HCT116 (cell line): ENCODE measurements at regions not wholly inside any gene's neighbourhood (a gene's known extent, or its start where the extent isn't known, plus 50 kb on each side); places are given as distances from the start of the nearest gene placed in this dataset.

Experiments used
- ATAC-seq: fragments of 200-7000 bp; cut with Tn5 transposase; 2 replicates; pipeline ENCODE4 v1.9.1; 2020; ENCODE audit warnings: mild to moderate bottlenecking, moderate library complexity
- BruUV-seq: library from RNA; stranded (reverse); fragments of 400-500 nt; replicated peaks from 2 replicates; lab custom pipeline; 2021; lab: Mats Ljungman, UMichigan
- CTCF ChIA-PET: fragments of 300-600 bp; sonication (Branson Sonifier 250); formaldehyde crosslinking; loops from one replicate; lab custom pipeline; 2021; ENCODE audit warnings: antibody characterized with exemption; lab: Charles Lee
- POLR2A ChIA-PET: fragments of 300-600, 350-600 bp; sonication (Branson Sonifier 250); formaldehyde crosslinking; loops from one replicate; lab custom pipeline; 2021; ENCODE audit warnings: antibody characterized with exemption; lab: Charles Lee
- RAD21 ChIA-PET, 2 experiments: fragments of 300-600 bp; sonication (Branson Sonifier 250); formaldehyde crosslinking; loops; one replicate each; lab custom pipeline; 2023; ENCODE audit warnings: low total read pairs in 2 of 2; ENCODE audit not compliant: uncharacterized antibody in 2 of 2, unreplicated experiment in 2 of 2, low non-redundant PET in 1 of 2; lab: Charles Lee
- DNase-seq: peaks from one replicate; pipeline ENCODE4 v3.0.0-alpha.2; 2010; ENCODE audit warnings: low read depth, low spot score
- H2AFZ ChIP-seq: fragments of 200-600 bp; shearing (Covaris generic), sonication (generic); 2 replicates; pipeline ENCODE4 v1.6.1; 2017; ENCODE audit warnings: low read depth, mixed run types, mixed read lengths, antibody characterized with exemption, low read length; ENCODE audit not compliant: poor library complexity, severe bottlenecking
- H3K27ac ChIP-seq: 2 replicates; pipeline ENCODE4 v1.5.1; 2012; ENCODE audit warnings: low read depth, low read length
- H3K27me3 ChIP-seq: fragments of 200-600 bp; sonication (generic); 2 replicates; pipeline ENCODE4 v1.6.1; 2016; ENCODE audit warnings: mixed run types, low read length, mixed read lengths; ENCODE audit not compliant: insufficient read depth
- H3K36me3 ChIP-seq, 2 experiments: fragments of 200-500 bp in 1 of 2; fragments of 200-600 bp in 1 of 2; sonication (Bioruptor generic) in 1 of 2; sonication (generic) in 1 of 2; 2 replicates each; pipeline versions ENCODE4 v1.5.1 to v1.6.1; 2014 to 2016; ENCODE audit warnings: low read length in 2 of 2, inconsistent platforms in 1 of 2, mixed read lengths in 1 of 2, mixed run types in 1 of 2; ENCODE audit not compliant: insufficient read depth in 2 of 2, control insufficient read depth in 1 of 2
- H3K4me1 ChIP-seq, 2 experiments: fragments of 200-600 bp in 1 of 2; sonication (generic) in 1 of 2; 2 replicates each; pipeline versions ENCODE4 v1.5.1 to v1.6.1; 2012 to 2017; ENCODE audit warnings: low read length in 2 of 2, inconsistent platforms in 1 of 2, mild to moderate bottlenecking in 1 of 2, mixed read lengths in 1 of 2, mixed run types in 1 of 2, moderate library complexity in 1 of 2; ENCODE audit not compliant: insufficient read depth in 2 of 2, control insufficient read depth in 1 of 2
- H3K4me2 ChIP-seq: fragments of 200-600 bp; sonication (generic); 2 replicates; pipeline ENCODE4 v1.6.1; 2017; ENCODE audit warnings: mixed run types, low read length, mixed read lengths
- H3K4me3 ChIP-seq, 2 experiments: fragments of 200-600 bp in 1 of 2; sonication (generic) in 1 of 2; replicated peaks in 1 of 2; 2 replicates each; pipeline ENCODE4 v1.5.1; 2011 to 2016; ENCODE audit warnings: low read length in 2 of 2, control low read depth in 1 of 2, low read depth in 1 of 2, mild to moderate bottlenecking in 1 of 2, mixed read lengths in 1 of 2, mixed run types in 1 of 2
- H3K79me2 ChIP-seq: fragments of 200-600 bp; sonication (generic); 2 replicates; pipeline ENCODE4 v1.6.1; 2017; ENCODE audit warnings: mild to moderate bottlenecking, mixed run types, low read length, moderate library complexity, mixed read lengths; ENCODE audit not compliant: insufficient read depth
- H3K9ac ChIP-seq: fragments of 200-600 bp; sonication (generic); 2 replicates; pipeline ENCODE4 v1.6.1; 2016; ENCODE audit warnings: low read length, mixed read lengths
- H3K9me2 ChIP-seq: fragments of 200-600 bp; sonication (generic), shearing (Covaris generic); 2 replicates; pipeline ENCODE4 v1.6.1; 2017; ENCODE audit warnings: mixed run types, mild to moderate bottlenecking, moderate library complexity; ENCODE audit not compliant: insufficient read depth
- H3K9me3 ChIP-seq, 2 experiments: fragments of 200-500 bp in 1 of 2; fragments of 200-600 bp in 1 of 2; sonication (Bioruptor generic) in 1 of 2; sonication (generic) in 1 of 2; 2 replicates each; pipeline ENCODE4 v1.6.1; 2014 to 2017; ENCODE audit warnings: low read length in 2 of 2, mixed read lengths in 2 of 2, inconsistent platforms in 1 of 2, low read depth in 1 of 2, mild to moderate bottlenecking in 1 of 2, mixed run types in 1 of 2, moderate library complexity in 1 of 2; ENCODE audit not compliant: control insufficient read depth in 1 of 2, insufficient read depth in 1 of 2
- H4K20me1 ChIP-seq: fragments of 200-600 bp; sonication (generic), shearing (Covaris generic); 2 replicates; pipeline ENCODE4 v1.6.1; 2017; ENCODE audit warnings: mixed run types, mild to moderate bottlenecking, moderate library complexity; ENCODE audit not compliant: insufficient read depth
- CBX3 ChIP-seq: IDR thresholded peaks from 2 replicates; pipeline ENCODE4 v1.6.1; 2012; ENCODE audit warnings: low read depth
- CTCF ChIP-seq, 3 experiments: fragments of 200-600 bp in 1 of 3; sonication (generic) in 1 of 3; IDR thresholded peaks in 2 of 3; conservative IDR thresholded peaks in 1 of 3; 2 replicates each; pipeline ENCODE4 v1.5.1; 2012 to 2017; ENCODE audit warnings: low read depth in 2 of 3, low read length in 2 of 3, antibody characterized with exemption in 1 of 3, borderline replicate concordance in 1 of 3, control low read depth in 1 of 3, mild to moderate bottlenecking in 1 of 3, mixed read lengths in 1 of 3, mixed run types in 1 of 3, moderate library complexity in 1 of 3; ENCODE audit not compliant: insufficient read depth in 1 of 3
- EGR1 ChIP-seq: IDR thresholded peaks from 2 replicates; pipeline ENCODE4 v1.6.1; 2012; ENCODE audit warnings: low read depth
- EZH2 ChIP-seq: fragments of 200-600 bp; sonication (generic); IDR thresholded peaks from 2 replicates; pipeline ENCODE4 v1.6.1; 2017; ENCODE audit warnings: antibody characterized with exemption, mixed run types
- FOSL1 ChIP-seq: IDR thresholded peaks from 2 replicates; pipeline ENCODE4 v1.6.1; 2012; ENCODE audit warnings: low read depth
- JUND ChIP-seq: IDR thresholded peaks from 2 replicates; pipeline ENCODE4 v1.6.1; 2012
- MAX ChIP-seq: IDR thresholded peaks from 2 replicates; pipeline ENCODE4 v1.6.1; 2012
- POLR2A ChIP-seq: IDR thresholded peaks from 2 replicates; pipeline ENCODE4 v1.7.0; 2011; ENCODE audit warnings: borderline replicate concordance; ENCODE audit not compliant: insufficient read depth, insufficient read length; ENCODE audit errors: extremely low read depth
- REST ChIP-seq: IDR thresholded peaks from 2 replicates; pipeline ENCODE4 v1.6.1; 2012; ENCODE audit warnings: low read depth
- SIN3A ChIP-seq: IDR thresholded peaks from 2 replicates; pipeline ENCODE4 v1.6.1; 2012; ENCODE audit warnings: low read depth
- SP1 ChIP-seq: IDR thresholded peaks from 2 replicates; pipeline ENCODE4 v1.6.1; 2012; ENCODE audit warnings: low read depth
- intact Hi-C: fragments of 100-400 bp; cut with micrococcal nuclease; formaldehyde crosslinking; loops from 2 replicates; pipeline ENCODE4 v1.10.0; 2022

- no peak for ATAC-seq
- RAD21 ChIA-PET: no interaction called here
- no peaks in the 10 kb centered on the region for H3K4me1 ChIP-seq
- POLR2A ChIA-PET: no interaction called here
- H3K9ac ChIP-seq: no peak overlapping the region
- peaks cover 10 to 25% of the 10 kb centered on the region in 2 experiments; a peak in 2 of 4 replicates for H3K9me3 ChIP-seq
- TF ChIP-seq JUND: no peak
- no peak for TF ChIP-seq FOSL1
- no peak for TF ChIP-seq CBX3
- TF ChIP-seq EZH2: no peak
- TF ChIP-seq SIN3A: no peak
- no peak for TF ChIP-seq CTCF (IDR thresholded peaks at IDR 0.05 in 2 of 3, conservative IDR thresholded peaks at IDR 0.05 in 1 of 3; ENCODE audit: borderline replicate concordance in 1 of 3, insufficient read depth in 1 of 3, low read depth in 2 of 3, low read length in 2 of 3)
- TF ChIP-seq POLR2A: no peak
- no peak for TF ChIP-seq REST
- no peak for TF ChIP-seq MAX
- TF ChIP-seq EGR1: no peak
- no peak for TF ChIP-seq SP1
- H3K79me2 ChIP-seq: no peaks in the 10 kb centered on the region
- H2AFZ ChIP-seq: no peak overlapping the region
- H4K20me1 ChIP-seq: no peaks in the 10 kb centered on the region
- H3K4me2 ChIP-seq: no peak overlapping the region
- intact Hi-C loops: no loop called here
- H3K27ac ChIP-seq: no peak overlapping the region
- no TSS peak for BruUV-seq
- no peaks in the 10 kb centered on the region for H3K36me3 ChIP-seq
- DNase-seq: no peak
- no peaks in the 10 kb centered on the region for H3K27me3 ChIP-seq
- no peaks in the 10 kb centered on the region for H3K9me2 ChIP-seq
- CTCF ChIA-PET: no interaction called here
- H3K4me3 ChIP-seq: no peak overlapping the region
Measured at GRCh38 chr2:13572466-13572865, 855.7 kb downstream of the TRIB2 start.
